ENCODE measurements at regions not wholly inside any gene's neighbourhood (a gene's known extent, or its start where the extent isn't known, plus 50 kb on each side); places are given as distances from the start of the nearest gene placed in this dataset.

GRCh38 chr5:92562065-92562464 lies 1019.0 kb downstream of the NR2F1-AS1 start:
- TF ChIP-seq POLR2AphosphoS5 (IDR thresholded peaks at IDR 0.05), result no peak
- TF ChIP-seq EP300 (conservative IDR thresholded peaks at IDR 0.05; ENCODE audit: poor library complexity, severe bottlenecking), result no peak
- TF ChIP-seq CTCF (IDR thresholded peaks at IDR 0.05; ENCODE audit: poor library complexity, severe bottlenecking), result no peak
- TF ChIP-seq MXI1 (conservative IDR thresholded peaks at IDR 0.05; ENCODE audit: poor library complexity, severe bottlenecking), result no peak
- TF ChIP-seq, protein P1, sequence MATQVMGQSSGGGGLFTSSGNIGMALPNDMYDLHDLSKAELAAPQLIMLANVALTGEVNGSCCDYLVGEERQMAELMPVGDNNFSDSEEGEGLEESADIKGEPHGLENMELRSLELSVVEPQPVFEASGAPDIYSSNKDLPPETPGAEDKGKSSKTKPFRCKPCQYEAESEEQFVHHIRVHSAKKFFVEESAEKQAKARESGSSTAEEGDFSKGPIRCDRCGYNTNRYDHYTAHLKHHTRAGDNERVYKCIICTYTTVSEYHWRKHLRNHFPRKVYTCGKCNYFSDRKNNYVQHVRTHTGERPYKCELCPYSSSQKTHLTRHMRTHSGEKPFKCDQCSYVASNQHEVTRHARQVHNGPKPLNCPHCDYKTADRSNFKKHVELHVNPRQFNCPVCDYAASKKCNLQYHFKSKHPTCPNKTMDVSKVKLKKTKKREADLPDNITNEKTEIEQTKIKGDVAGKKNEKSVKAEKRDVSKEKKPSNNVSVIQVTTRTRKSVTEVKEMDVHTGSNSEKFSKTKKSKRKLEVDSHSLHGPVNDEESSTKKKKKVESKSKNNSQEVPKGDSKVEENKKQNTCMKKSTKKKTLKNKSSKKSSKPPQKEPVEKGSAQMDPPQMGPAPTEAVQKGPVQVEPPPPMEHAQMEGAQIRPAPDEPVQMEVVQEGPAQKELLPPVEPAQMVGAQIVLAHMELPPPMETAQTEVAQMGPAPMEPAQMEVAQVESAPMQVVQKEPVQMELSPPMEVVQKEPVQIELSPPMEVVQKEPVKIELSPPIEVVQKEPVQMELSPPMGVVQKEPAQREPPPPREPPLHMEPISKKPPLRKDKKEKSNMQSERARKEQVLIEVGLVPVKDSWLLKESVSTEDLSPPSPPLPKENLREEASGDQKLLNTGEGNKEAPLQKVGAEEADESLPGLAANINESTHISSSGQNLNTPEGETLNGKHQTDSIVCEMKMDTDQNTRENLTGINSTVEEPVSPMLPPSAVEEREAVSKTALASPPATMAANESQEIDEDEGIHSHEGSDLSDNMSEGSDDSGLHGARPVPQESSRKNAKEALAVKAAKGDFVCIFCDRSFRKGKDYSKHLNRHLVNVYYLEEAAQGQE (IDR thresholded peaks at IDR 0.05; ENCODE audit: borderline replicate concordance), result no peak
